Forelimb muscle (tissue), 1 donor: ENCODE measurements at regions not wholly inside any gene's neighbourhood (a gene's known extent, or its start where the extent isn't known, plus 50 kb on each side); places are given as distances from the start of the nearest gene placed in this dataset.
"Not testable (repeated sequence)": the region's sequence is repeated elsewhere in the genome, so short reads cannot be mapped to it uniquely, and the experiment has no call there.

Experiments used
- DNase-seq: peaks from one replicate; pipeline ENCODE4 v3.0.0-alpha.2; 2013; ENCODE audit warnings: low read depth

GRCh38 chr12:131599190-131600159 lies 111.4 kb upstream of the SFSWAP start:
- DNase-seq = no peak

DNA sequence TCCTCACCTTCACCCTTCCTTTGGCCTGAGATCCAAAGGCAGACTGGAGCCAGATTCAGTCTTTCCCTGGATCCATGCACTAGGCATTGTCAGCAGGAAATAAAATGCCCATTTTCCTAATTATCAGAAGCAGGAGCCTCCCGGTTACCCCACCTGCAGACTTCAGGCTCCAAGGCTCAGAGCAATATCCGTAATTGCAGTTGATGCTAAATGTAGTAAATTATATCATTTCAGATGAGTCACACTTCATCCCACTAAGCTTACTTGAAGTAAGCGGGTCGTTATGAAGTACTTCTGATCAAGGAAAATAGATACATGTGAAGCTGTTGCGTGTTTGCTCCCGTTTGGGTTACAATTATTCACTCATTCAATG lies 110.7 kb upstream of the SFSWAP start:
- no peak for DNase-seq

DNA sequence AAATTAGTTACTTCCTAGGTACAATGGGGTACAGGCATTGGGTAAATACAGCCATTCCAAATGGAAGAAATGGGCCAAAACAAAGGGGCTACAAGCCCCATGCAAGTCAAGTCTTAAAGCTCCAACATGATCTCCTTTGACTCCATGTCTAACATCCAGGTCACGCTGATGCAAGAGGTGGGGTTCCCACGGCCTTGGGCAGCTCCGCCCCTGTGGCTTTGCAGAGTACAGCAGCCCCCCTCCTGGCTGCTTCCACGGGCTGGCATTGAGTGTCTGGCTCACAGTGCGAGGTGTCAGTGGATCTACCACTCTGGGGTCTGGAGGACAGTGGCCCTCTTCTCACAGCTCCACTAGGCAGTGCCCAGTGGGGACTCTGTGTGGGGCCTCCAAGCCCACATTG lies 109.4 kb upstream of the SFSWAP start:
- not testable (repeated sequence) for DNase-seq

GRCh38 chr12:131603106-131603938 lies 107.6 kb upstream of the SFSWAP start:
- no peak for DNase-seq

DNA sequence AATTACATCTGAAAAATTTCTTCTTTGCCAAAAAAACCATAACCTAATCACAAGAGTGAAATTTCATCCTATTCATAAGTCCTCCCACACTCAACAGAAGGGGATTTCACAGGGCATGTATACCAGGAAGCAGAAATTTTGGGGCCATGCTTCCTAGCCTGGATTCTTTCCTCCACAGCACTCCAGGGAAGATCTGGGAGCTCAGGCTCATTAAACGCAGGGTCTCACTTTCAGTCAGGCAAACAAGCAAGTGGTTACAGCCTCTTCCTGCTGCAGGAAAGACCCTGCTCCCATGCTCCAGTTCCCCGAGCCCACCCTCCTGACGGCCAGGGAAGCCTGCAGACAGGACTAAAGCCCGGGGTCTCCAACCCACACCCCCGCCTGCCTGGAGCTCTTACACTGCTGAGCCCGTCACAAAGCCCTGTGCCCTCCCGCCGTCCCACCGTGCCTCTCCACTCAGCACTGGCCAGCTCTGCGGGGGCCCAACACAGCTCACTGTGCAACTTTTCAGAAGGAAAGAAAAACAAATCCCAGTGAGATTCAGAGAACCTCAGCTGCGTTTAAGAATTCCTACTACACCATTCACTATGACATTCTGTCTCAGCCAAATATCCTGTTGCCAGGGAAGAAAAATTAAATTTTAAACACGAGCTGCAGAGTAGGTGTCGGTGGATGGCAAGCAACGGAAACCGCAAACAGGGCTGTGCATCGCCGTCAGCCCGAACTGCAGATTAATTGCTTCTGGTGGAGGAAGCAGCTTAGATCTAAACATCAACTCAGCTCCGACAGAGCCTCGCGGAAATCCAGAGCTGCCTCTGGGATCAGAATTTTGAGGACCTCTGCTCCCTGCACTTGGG lies 106.7 kb upstream of the SFSWAP start:
- no peak for DNase-seq

- no peak for DNase-seq
These were observed 106.0 kb upstream of the SFSWAP start for GRCh38 chr12:131604859-131605258.

DNA sequence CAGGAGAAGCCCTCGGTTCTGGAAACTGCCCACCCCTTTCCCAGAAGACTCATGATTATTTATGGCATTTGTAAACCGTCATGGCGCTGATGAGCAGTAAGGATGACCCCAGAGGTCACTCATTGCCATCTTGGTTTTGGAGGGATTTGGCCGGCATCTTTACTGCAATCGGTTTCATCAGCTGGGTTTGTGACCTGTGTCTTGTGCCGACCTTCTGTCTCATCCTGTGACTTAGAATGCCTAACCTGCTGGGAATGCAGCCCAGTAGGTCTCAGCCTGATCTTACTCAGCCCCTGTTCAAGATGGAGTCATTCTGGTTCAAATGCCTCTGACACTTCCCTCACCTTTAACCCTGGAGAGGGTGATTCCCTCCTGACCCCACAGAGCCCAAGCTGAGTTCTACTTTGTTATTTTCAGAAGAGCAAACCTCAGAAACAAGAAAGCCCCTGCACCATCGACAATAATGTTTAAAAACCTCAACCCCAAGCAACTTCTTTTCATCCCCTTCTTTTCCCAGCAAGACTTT lies 105.5 kb upstream of the SFSWAP start:
- DNase-seq = no peak

GRCh38 chr12:131606218-131606901 lies 104.5 kb upstream of the SFSWAP start:
- no peak for DNase-seq

DNA sequence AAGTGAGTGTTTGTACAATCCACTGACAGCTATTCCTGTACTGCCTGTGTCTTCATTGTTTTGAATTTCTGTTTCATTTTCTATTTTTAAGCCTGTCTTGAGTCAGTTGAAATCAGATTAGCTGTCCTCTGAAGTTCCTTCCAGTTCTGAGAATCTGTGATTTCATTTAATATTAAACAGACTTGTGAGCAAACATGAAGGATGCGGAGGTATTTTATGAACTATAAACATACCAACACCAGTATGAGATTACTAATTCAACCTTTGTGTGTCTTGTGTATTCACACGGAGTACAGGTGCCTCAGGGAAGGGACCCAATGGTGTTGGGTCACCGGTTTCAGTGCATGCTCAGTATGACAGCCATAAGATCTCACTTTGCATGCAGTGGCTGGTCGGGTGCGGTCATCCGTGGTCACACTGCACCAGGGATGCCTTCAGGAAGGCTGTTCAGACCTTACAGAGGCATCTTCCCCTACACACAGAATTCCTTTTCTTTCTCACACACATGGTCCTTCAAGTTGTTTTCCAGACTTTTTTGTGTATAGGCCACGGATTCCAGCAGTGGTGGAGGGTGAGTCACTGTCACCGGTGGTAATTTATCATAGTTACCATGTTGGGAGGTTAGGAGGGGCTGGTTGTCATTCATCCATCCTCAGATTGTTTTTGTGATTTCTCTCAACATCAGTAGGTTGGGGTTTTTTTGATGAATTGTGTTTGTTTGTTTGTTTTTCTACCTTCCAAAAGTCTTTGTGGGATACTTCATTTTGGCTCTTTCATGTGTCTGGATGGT lies 103.0 kb upstream of the SFSWAP start:
- DNase-seq = no peak

GRCh38 chr12:131608740-131609690 lies 101.9 kb upstream of the SFSWAP start:
- DNase-seq = peak; percentile 54

- no peak for DNase-seq
These were observed 101.1 kb upstream of the SFSWAP start for GRCh38 chr12:131609762-131610161.

- no peak for DNase-seq
These were observed 100.7 kb upstream of the SFSWAP start for GRCh38 chr12:131610181-131610580.

DNA sequence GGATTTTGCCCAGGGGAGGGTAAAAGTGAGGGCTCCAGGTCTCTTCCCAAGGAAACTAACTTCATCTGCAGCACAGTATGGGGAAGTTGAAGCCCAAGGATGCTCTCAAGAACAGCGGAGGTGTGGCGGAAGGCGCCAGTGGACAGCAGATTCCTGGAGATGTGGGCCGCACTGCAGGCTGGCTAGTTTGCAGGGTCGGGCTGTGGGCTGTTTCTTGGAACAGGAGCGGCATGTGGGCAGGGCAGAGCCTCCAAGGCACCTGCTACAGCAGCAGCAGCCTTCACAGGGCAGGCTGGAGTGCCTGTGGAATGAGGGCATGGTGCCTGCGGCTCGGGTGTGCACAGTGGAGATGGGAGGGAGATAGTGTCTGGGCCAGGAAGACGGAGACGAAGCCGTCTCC lies 100.0 kb upstream of the SFSWAP start:
- no peak for DNase-seq

- no peak for DNase-seq
These were observed 99.3 kb upstream of the SFSWAP start for GRCh38 chr12:131611416-131612091.

DNA sequence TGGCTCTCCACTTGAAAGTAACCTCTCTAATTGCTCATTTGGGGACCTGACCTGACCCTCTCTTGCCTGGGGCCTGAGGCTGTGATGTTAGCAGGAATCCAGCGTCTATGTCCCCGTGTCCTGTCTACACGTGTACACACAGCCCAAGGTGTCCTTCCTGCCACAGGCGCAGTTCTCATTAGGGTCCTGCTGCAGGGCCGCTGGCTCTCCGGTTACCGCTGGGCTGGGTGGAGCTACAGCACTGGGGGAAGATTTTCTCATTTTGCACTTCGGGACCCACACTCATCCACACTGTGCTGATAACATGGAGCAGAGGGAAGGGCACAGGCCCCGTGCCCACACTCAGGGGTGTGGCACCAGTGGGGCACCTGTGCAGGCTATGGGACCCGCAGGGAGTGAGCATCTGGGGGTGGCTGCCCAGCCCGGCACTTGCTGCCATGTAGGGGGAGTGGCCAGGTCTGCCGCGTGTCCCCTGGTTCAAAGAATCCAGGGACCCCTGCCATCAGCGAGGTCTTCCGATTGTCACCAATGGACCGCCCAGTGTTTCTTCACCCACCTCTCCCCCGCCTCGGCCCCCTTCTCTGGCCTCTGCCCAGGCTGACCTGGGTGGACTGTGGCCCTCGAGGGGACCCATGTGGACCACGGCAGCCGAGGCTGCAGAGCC lies 98.7 kb upstream of the SFSWAP start:
- DNase-seq = no peak

GRCh38 chr12:131613186-131613585 lies 97.7 kb upstream of the SFSWAP start:
- no peak for DNase-seq

GRCh38 chr12:131613678-131614077 lies 97.2 kb upstream of the SFSWAP start:
- DNase-seq = no peak
